ENCODE measurements at regions not wholly inside any gene's neighbourhood (a gene's known extent, or its start where the extent isn't known, plus 50 kb on each side); places are given as distances from the start of the nearest gene placed in this dataset.

DNA sequence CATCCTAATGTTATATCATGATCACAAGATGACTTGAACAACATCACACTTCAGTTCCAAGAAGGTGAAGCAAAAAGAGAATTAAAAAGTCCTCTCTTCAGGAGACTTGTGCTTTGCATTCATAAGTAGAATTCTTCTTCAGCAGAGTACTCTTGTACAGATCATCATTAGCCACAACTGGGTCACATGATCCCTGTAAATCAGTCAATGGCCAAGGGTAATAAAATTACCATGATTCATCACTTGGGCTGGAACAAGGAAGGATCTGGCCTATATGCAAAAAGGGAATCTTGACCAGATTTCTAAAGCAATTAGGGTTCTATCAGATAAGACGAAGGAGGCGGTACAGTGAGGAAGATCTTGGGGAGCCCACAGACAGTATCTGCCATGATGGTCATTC is 458.0 kb upstream of the DEPDC1 start:
- H3K9me3 ChIP-seq (ENCODE audit: control insufficient read depth, insufficient read depth, low read length): no peaks in the 10 kb centered on the region
- ChIA-PET POLR2A (no interaction called here), CTCF (no interaction called here)
- TF ChIP-seq, protein P1, sequence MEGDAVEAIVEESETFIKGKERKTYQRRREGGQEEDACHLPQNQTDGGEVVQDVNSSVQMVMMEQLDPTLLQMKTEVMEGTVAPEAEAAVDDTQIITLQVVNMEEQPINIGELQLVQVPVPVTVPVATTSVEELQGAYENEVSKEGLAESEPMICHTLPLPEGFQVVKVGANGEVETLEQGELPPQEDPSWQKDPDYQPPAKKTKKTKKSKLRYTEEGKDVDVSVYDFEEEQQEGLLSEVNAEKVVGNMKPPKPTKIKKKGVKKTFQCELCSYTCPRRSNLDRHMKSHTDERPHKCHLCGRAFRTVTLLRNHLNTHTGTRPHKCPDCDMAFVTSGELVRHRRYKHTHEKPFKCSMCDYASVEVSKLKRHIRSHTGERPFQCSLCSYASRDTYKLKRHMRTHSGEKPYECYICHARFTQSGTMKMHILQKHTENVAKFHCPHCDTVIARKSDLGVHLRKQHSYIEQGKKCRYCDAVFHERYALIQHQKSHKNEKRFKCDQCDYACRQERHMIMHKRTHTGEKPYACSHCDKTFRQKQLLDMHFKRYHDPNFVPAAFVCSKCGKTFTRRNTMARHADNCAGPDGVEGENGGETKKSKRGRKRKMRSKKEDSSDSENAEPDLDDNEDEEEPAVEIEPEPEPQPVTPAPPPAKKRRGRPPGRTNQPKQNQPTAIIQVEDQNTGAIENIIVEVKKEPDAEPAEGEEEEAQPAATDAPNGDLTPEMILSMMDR (IDR thresholded peaks at IDR 0.05; ENCODE audit: low read depth, low read length): no peak
- no peak overlapping the region for H3K27ac ChIP-seq (ENCODE audit: low read depth, low read length)
- H3K4me3 ChIP-seq (ENCODE audit: low read depth, low read length): no peak overlapping the region
- no peak for DNase-seq (ENCODE audit: low read depth, low spot score)
- no peaks in the 10 kb centered on the region for H3K27me3 ChIP-seq (ENCODE audit: control insufficient read depth, insufficient read depth, low read length)

DNA sequence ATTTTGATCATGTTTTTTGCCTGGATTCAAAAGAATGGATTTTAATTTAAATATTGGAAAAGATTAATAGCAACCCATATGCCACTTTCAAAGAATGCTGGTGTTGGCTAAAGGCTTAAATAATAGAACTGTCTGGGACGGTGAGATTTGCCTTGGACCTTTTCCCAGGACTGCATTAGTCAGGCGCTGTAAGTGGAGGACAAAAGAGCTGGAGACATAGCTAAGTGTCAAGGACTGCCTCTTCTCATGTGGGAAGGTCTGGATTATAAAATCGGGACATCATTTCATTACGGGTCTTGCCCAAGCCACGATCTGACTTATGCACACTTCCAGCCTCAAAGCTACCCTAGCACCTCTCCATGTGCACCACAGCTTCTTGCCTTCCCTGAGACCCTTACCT is 458.5 kb upstream of the DEPDC1 start:
- no peaks in the 10 kb centered on the region for H3K27me3 ChIP-seq (ENCODE audit: control insufficient read depth, insufficient read depth, low read length)
- ChIA-PET CTCF (no interaction called here), POLR2A (no interaction called here)
- H3K9me3 ChIP-seq (ENCODE audit: control insufficient read depth, insufficient read depth, low read length): no peaks in the 10 kb centered on the region
- no peak for DNase-seq (ENCODE audit: low read depth, low spot score)
- H3K4me3 ChIP-seq (ENCODE audit: low read depth, low read length): no peak overlapping the region
- TF ChIP-seq, protein P1 (IDR thresholded peaks at IDR 0.05; ENCODE audit: low read depth, low read length): no peak
- H3K27ac ChIP-seq (ENCODE audit: low read depth, low read length): no peak overlapping the region

DNA sequence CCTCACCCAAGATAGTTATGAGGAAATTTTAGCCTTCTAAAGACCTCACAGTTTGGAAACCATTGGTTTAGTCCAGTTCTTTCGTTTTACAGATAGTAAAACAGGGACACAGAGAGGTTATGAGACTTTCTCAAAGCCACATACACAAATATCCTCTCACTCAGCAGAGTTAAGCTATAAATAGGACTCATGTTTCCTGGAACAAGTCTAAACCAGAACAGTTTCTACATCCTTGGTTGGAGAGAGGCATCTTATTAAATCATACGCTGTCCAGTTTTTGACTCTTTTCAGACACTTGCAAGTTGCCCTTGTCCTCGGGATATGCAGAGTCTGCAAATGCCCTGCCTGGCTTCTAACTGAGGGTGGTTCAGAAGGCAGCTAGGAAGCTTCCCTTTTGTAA is 462.1 kb upstream of the DEPDC1 start:
- no peaks in the 10 kb centered on the region for H3K9me3 ChIP-seq (ENCODE audit: control insufficient read depth, insufficient read depth, low read length)
- H3K27me3 ChIP-seq (ENCODE audit: control insufficient read depth, insufficient read depth, low read length): no peaks in the 10 kb centered on the region
- no peak overlapping the region for H3K4me3 ChIP-seq (ENCODE audit: low read depth, low read length)
- H3K27ac ChIP-seq (ENCODE audit: low read depth, low read length): no peak overlapping the region
- CTCF ChIA-PET: no interaction called here
- POLR2A ChIA-PET: no interaction called here
- TF ChIP-seq, protein P1 (IDR thresholded peaks at IDR 0.05; ENCODE audit: low read depth, low read length): no peak
- no peak for DNase-seq (ENCODE audit: low read depth, low spot score)

DNA sequence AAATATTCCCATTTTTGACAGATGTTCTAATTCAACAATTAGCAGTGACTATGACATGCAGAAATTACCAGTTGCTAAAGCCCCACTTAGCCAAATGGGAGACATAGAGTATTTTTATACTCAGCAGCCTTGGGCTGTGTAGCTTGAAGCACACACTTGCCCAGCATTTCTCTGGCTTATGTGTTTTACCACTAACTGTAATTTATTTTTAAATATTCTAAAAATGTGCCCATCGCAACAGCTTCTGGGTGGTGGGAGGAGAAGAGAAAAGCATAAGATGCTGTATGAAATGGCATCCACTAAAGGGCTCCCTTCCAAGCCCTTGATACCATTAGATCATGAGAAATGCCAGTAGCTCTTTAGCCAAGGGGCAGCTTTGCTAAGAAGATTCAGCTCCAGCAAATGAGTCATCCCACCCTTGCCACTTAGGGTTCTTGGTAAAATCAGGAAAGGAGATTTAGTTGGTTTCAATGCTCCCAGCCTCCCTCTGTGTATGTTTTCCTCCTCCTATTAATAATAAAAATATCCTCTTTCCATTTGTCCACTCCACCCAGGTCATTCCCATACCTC is 462.7 kb upstream of the DEPDC1 start:
- ChIA-PET POLR2A (no interaction called here), CTCF (no interaction called here)

DNA sequence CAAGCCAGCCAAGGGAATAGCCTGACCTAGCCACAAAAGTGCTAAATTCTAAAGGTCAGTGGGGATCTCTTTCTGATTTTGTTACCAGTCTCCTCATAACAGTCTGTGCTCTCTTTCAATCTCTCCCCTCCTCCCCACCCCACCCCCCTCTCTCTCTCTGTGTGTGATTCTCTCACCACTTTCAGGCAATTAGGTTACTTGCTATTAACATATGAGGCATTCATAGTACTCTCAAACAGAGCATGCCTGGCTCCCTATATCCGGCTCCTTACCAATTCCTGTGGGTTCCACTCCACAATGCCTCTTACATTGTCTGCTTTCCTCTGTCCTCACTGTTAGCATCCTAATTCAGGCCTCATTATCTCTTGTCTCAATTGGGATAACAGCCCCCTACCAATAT is 464.3 kb upstream of the DEPDC1 start:
- POLR2A ChIA-PET: no interaction called here
- DNase-seq (ENCODE audit: low read depth, low spot score): no peak

More for the DNA sequence above, 462.7 kb upstream of the DEPDC1 start:
- TF ChIP-seq, protein P1 (IDR thresholded peaks at IDR 0.05; ENCODE audit: low read depth, low read length): no peak
- no peak for DNase-seq (ENCODE audit: low read depth, low spot score)
- H3K9me3 ChIP-seq (ENCODE audit: control insufficient read depth, insufficient read depth, low read length): no peaks in the 10 kb centered on the region
- H3K27me3 ChIP-seq (ENCODE audit: control insufficient read depth, insufficient read depth, low read length): no peaks in the 10 kb centered on the region
- H3K27ac ChIP-seq (ENCODE audit: low read depth, low read length): no peak overlapping the region
- no peak overlapping the region for H3K4me3 ChIP-seq (ENCODE audit: low read depth, low read length)

More for the DNA sequence above, 464.3 kb upstream of the DEPDC1 start:
- no peaks in the 10 kb centered on the region for H3K27me3 ChIP-seq (ENCODE audit: control insufficient read depth, insufficient read depth, low read length)
- no peak overlapping the region for H3K4me3 ChIP-seq (ENCODE audit: low read depth, low read length)
- no peaks in the 10 kb centered on the region for H3K9me3 ChIP-seq (ENCODE audit: control insufficient read depth, insufficient read depth, low read length)
- TF ChIP-seq, protein P1 (IDR thresholded peaks at IDR 0.05; ENCODE audit: low read depth, low read length): no peak
- CTCF ChIA-PET: no interaction called here
- no peak overlapping the region for H3K27ac ChIP-seq (ENCODE audit: low read depth, low read length)
